IMR-90 (cell line): ENCODE measurements at regions not wholly inside any gene's neighbourhood (a gene's known extent, or its start where the extent isn't known, plus 50 kb on each side); places are given as distances from the start of the nearest gene placed in this dataset.

ENCODE experiments used
- ATAC-seq: fragments of 200-7000 bp; cut with Tn5 transposase; 2 replicates; pipeline ENCODE4 v1.9.1; 2020; ENCODE audit warnings: low read depth, mild to moderate bottlenecking, moderate library complexity
- BruUV-seq: library from RNA; stranded (reverse); fragments of 400-500 nt; replicated peaks from 2 replicates; lab custom pipeline; 2021; lab: Mats Ljungman, UMichigan
- CTCF ChIA-PET: fragments of 300-600 bp; formaldehyde crosslinking; extraction: SDS; loops from one replicate; lab custom pipeline; 2021; ENCODE audit warnings: antibody characterized with exemption; lab: Yijun Ruan, JAX
- POLR2A ChIA-PET: fragments of 300-600 bp; sonication (Branson Sonifier 250); formaldehyde crosslinking; loops from one replicate; lab custom pipeline; 2022; ENCODE audit warnings: antibody characterized with exemption; ENCODE audit not compliant: unreplicated experiment; lab: Charles Lee
- DNase-seq: peaks from one replicate; pipeline ENCODE4 v3.0.0; 2013
- H2AFZ ChIP-seq: replicated peaks from 2 replicates; pipeline ENCODE3; 2013; ENCODE audit warnings: low read length, mild to moderate bottlenecking; ENCODE audit not compliant: poor library complexity
- H2AK5ac ChIP-seq: 2 replicates; pipeline ENCODE4 v1.6.1; 2013; ENCODE audit warnings: low read depth, low read length, inconsistent platforms
- H2AK9ac ChIP-seq: replicated peaks from 2 replicates; pipeline ENCODE3; 2013; ENCODE audit warnings: mild to moderate bottlenecking, low read depth, low read length, moderate library complexity; ENCODE audit not compliant: poor library complexity
- H2BK120ac ChIP-seq: 2 replicates; pipeline ENCODE4 v1.6.1; 2013; ENCODE audit warnings: low read depth, low read length, inconsistent platforms
- H2BK15ac ChIP-seq: 3 replicates; pipeline ENCODE4 v1.6.1; 2013; ENCODE audit warnings: low read depth, low read length, inconsistent platforms
- H2BK20ac ChIP-seq: 2 replicates; pipeline ENCODE4 v1.6.1; 2013; ENCODE audit warnings: low read depth, mild to moderate bottlenecking, inconsistent platforms, low read length, moderate library complexity
- H2BK5ac ChIP-seq: 2 replicates; pipeline ENCODE4 v1.6.1; 2013; ENCODE audit warnings: mild to moderate bottlenecking, low read depth, low read length, inconsistent platforms; ENCODE audit not compliant: poor library complexity, severe bottlenecking
- H3K14ac ChIP-seq: replicated peaks from 2 replicates; pipeline ENCODE4 v1.6.1; 2013; ENCODE audit warnings: low read depth, low read length, inconsistent platforms
- H3K18ac ChIP-seq: 2 replicates; pipeline ENCODE4 v1.6.1; 2013; ENCODE audit warnings: low read depth, low read length, control low read depth
- H3K23ac ChIP-seq: 2 replicates; pipeline ENCODE4 v1.6.1; 2013; ENCODE audit warnings: low read depth, low read length, inconsistent platforms
- H3K27ac ChIP-seq: 2 replicates; pipeline ENCODE4 v1.5.1; 2013; ENCODE audit warnings: mild to moderate bottlenecking, control low read depth, low read length; ENCODE audit not compliant: insufficient read depth
- H3K27me3 ChIP-seq: 2 replicates; pipeline ENCODE4 v1.6.1; 2013; ENCODE audit warnings: low read length; ENCODE audit not compliant: control insufficient read depth, insufficient read depth
- H3K36me3 ChIP-seq: 2 replicates; pipeline ENCODE4 v1.6.1; 2013; ENCODE audit warnings: low read length, mixed read lengths; ENCODE audit not compliant: control insufficient read depth, insufficient read depth
- H3K4ac ChIP-seq: 2 replicates; pipeline ENCODE4 v1.6.1; 2013; ENCODE audit warnings: low read depth, low read length, inconsistent platforms
- H3K4me1 ChIP-seq: 2 replicates; pipeline ENCODE4 v1.6.1; 2013; ENCODE audit warnings: low read length, mixed read lengths; ENCODE audit not compliant: control insufficient read depth, insufficient read depth
- H3K4me2 ChIP-seq: 2 replicates; pipeline ENCODE4 v1.6.1; 2013; ENCODE audit warnings: low read depth, mild to moderate bottlenecking, control low read depth, low read length, moderate library complexity
- H3K4me3 ChIP-seq: 2 replicates; pipeline ENCODE4 v1.5.1; 2013; ENCODE audit warnings: low read depth, mild to moderate bottlenecking, control low read depth, low read length, moderate library complexity; ENCODE audit not compliant: insufficient read depth
- H3K56ac ChIP-seq: 2 replicates; pipeline ENCODE4 v1.6.1; 2013; ENCODE audit warnings: low read length, inconsistent platforms; ENCODE audit not compliant: insufficient read depth; ENCODE audit errors: extremely low read depth
- H3K79me1 ChIP-seq, 2 experiments: 2 replicates each; pipeline ENCODE4 v1.6.1; 2013; ENCODE audit warnings: low read length in 2 of 2, inconsistent platforms in 1 of 2, low read depth in 1 of 2
- H3K9ac ChIP-seq: 2 replicates; pipeline ENCODE4 v1.6.1; 2013; ENCODE audit warnings: low read depth, low read length, control low read depth
- H3K9me1 ChIP-seq: 2 replicates; pipeline ENCODE4 v1.6.1; 2013; ENCODE audit warnings: low read length, inconsistent platforms; ENCODE audit not compliant: insufficient read depth
- H3K9me3 ChIP-seq: 2 replicates; pipeline ENCODE4 v1.6.1; 2013; ENCODE audit warnings: low read length; ENCODE audit not compliant: control insufficient read depth, insufficient read depth
- H4K20me1 ChIP-seq: 2 replicates; pipeline ENCODE4 v1.6.1; 2013; ENCODE audit warnings: low read length, inconsistent platforms; ENCODE audit not compliant: insufficient read depth
- H4K5ac ChIP-seq: 2 replicates; pipeline ENCODE4 v1.6.1; 2013; ENCODE audit warnings: mild to moderate bottlenecking, low read depth, low read length, control low read depth
- H4K8ac ChIP-seq, 2 experiments: 2 replicates each; pipeline ENCODE4 v1.6.1; 2013; ENCODE audit warnings: low read depth in 2 of 2, low read length in 2 of 2, control low read depth in 1 of 2, inconsistent platforms in 1 of 2
- H4K91ac ChIP-seq: 2 replicates; pipeline ENCODE4 v1.6.1; 2013; ENCODE audit warnings: low read depth, low read length, inconsistent platforms; ENCODE audit not compliant: insufficient read depth
- BHLHE40 ChIP-seq: fragments of 150-350 bp; IDR thresholded peaks from 2 replicates; pipeline ENCODE4 v1.6.1; 2016; ENCODE audit warnings: mild to moderate bottlenecking, low read depth, low read length
- CEBPB ChIP-seq: IDR thresholded peaks from 2 replicates; pipeline ENCODE4 v1.6.1; 2012; ENCODE audit warnings: low read depth, low read length, improper control_type of control experiment
- CHD1 ChIP-seq: IDR thresholded peaks from 2 replicates; pipeline ENCODE4 v1.6.1; 2012; ENCODE audit warnings: low read depth, low read length, improper control_type of control experiment
- FOS ChIP-seq: fragments of 150-350 bp; IDR thresholded peaks from 2 replicates; pipeline ENCODE4 v1.6.1; 2016; ENCODE audit warnings: low read depth, low read length
- MAFK ChIP-seq: IDR thresholded peaks from 2 replicates; pipeline ENCODE4 v1.6.1; 2012; ENCODE audit warnings: low read depth, low read length, improper control_type of control experiment
- MAZ ChIP-seq: IDR thresholded peaks from 2 replicates; pipeline ENCODE4 v1.6.1; 2012; ENCODE audit warnings: low read depth, mild to moderate bottlenecking, low read length, improper control_type of control experiment, moderate library complexity, borderline replicate concordance
- MXI1 ChIP-seq: IDR thresholded peaks from 2 replicates; pipeline ENCODE4 v1.6.1; 2012; ENCODE audit warnings: low read depth, mild to moderate bottlenecking, low read length, moderate library complexity, borderline replicate concordance
- NFE2L2 ChIP-seq: fragments of 150-350 bp; IDR thresholded peaks from 2 replicates; pipeline ENCODE4 v1.6.1; 2016; ENCODE audit warnings: low read depth, mild to moderate bottlenecking, low read length
- POLR2A ChIP-seq: IDR thresholded peaks from 2 replicates; pipeline ENCODE4 v1.6.1; 2012; ENCODE audit warnings: mild to moderate bottlenecking, low read depth, low read length
- RAD21 ChIP-seq: IDR thresholded peaks from 2 replicates; pipeline ENCODE4 v1.6.1; 2012; ENCODE audit warnings: low read length, improper control_type of control experiment
- RCOR1 ChIP-seq: IDR thresholded peaks from 2 replicates; pipeline ENCODE4 v1.6.1; 2012; ENCODE audit warnings: mild to moderate bottlenecking, low read length, improper control_type of control experiment; ENCODE audit not compliant: insufficient replicate concordance
- RFX5 ChIP-seq: IDR thresholded peaks from 2 replicates; pipeline ENCODE4 v1.8.0; 2012; ENCODE audit warnings: low read depth, mild to moderate bottlenecking, low read length, moderate library complexity
- SMC3 ChIP-seq: fragments of 150-350 bp; IDR thresholded peaks from 2 replicates; pipeline ENCODE4 v1.6.1; 2016; ENCODE audit warnings: low read depth, mild to moderate bottlenecking, antibody characterized with exemption, low read length, moderate library complexity
- WGBS, 2 experiments: methylation state at CpG; one replicate each; pipeline versions ENCODE4 v1.1.5 to v1.1.7; 2013; ENCODE audit warnings: missing lambda C conversion rate in 2 of 2; ENCODE audit not compliant: insufficient read length in 1 of 2; ENCODE audit errors: extremely low coverage in 2 of 2; 5-methylcytosine and 5-hydroxymethylcytosine counted together
- dilution Hi-C: fragments of 300-500 bp; cut with HindIII; formaldehyde crosslinking; loops from one replicate; pipeline ENCODE4 v1.14.3; 2018; ENCODE audit warnings: low sequenced_read_pairs; ENCODE audit not compliant: unreplicated experiment
- in situ Hi-C: fragments of 300-500 bp; cut with MboI; formaldehyde crosslinking; loops from 3 replicates; pipeline ENCODE4 v1.14.3; 2019; ENCODE audit warnings: low sequenced_read_pairs, inconsistent platforms, mixed read lengths
- intact Hi-C: fragments of 100-400 bp; cut with micrococcal nuclease; formaldehyde crosslinking; loops from 2 replicates; pipeline ENCODE4 v1.10.0; 2022
- TF ChIP-seq, protein P1 (sequence below): fragments of 150-350 bp; IDR thresholded peaks from 2 replicates; pipeline ENCODE4 v1.6.1; 2016; ENCODE audit warnings: low read depth, mild to moderate bottlenecking, low read length, moderate library complexity, borderline replicate concordance
- TF ChIP-seq, protein P2 (sequence below): fragments of 150-350 bp; IDR thresholded peaks from 2 replicates; pipeline ENCODE4 v1.6.1; 2017; ENCODE audit warnings: mild to moderate bottlenecking, antibody characterized with exemption, low read length, low read depth
- TF ChIP-seq, protein P3 (sequence below): conservative IDR thresholded peaks from 2 replicates; pipeline ENCODE4 v1.5.1; 2012; ENCODE audit warnings: mild to moderate bottlenecking, low read depth, low read length, improper control_type of control experiment

DNA sequence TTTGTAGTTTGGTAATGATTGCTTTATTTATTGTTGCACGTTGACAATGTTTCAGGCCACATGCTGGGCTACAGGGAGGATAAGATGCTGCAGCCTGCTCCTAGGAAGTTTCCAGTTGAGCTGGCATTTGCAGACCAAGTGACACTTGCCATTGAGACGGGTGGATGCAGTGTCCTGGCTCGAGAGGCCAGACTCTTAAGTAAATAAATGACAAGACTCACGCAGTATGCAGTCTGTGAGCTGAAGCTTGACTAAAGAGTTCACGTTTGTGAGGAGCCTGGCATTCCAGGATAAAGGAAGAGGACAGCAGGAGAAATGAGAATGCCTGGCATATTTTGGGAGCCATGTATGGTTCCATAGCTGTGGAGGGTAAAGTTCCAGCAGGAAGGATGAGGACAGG lies 105.8 kb downstream of the BAMBI start:
- no peak overlapping the region for H4K91ac ChIP-seq
- peaks cover 19% of the 10 kb centered on the region for H3K27me3 ChIP-seq
- H3K27ac ChIP-seq: no peak overlapping the region
- no peaks in the 10 kb centered on the region for H4K20me1 ChIP-seq
- H3K18ac ChIP-seq: no peak overlapping the region
- CTCF ChIA-PET: no interaction called here
- H2BK20ac ChIP-seq: no peak overlapping the region
- dilution Hi-C loops (no loop called here), intact Hi-C loops (no loop called here), in situ Hi-C loops (loop anchor here (25.0 kb wide), 1 partner anchor 96 kb away; the partner anchor contains the start of gene BAMBI)
- no peak overlapping the region for H2BK15ac ChIP-seq
- H3K9me3 ChIP-seq: no peaks in the 10 kb centered on the region
- no peak overlapping the region for H3K4me3 ChIP-seq
- no peak overlapping the region for H2AK5ac ChIP-seq
- H3K14ac ChIP-seq: no peak overlapping the region
- no peak overlapping the region for H2AK9ac ChIP-seq
- WGBS, 2 experiments: 51% methylated on average over 3 of the region's 5 CpGs; no CpG with 5 or more reads in 1 of the 2 experiments
- no peak overlapping the region for H2BK120ac ChIP-seq
- BruUV-seq: no TSS peak
- 0 out of 2 replicates have a peak, but pooled peaks cover 1% of the 10 kb centered on the region for H3K4me1 ChIP-seq
- H3K9ac ChIP-seq: no peak overlapping the region
- H3K4me2 ChIP-seq: no peak overlapping the region
- H3K36me3 ChIP-seq: no peaks in the 10 kb centered on the region
- H3K23ac ChIP-seq: no peak overlapping the region
- H4K5ac ChIP-seq: no peak overlapping the region
- H3K56ac ChIP-seq: no peak overlapping the region
- TF ChIP-seq, protein P1, sequence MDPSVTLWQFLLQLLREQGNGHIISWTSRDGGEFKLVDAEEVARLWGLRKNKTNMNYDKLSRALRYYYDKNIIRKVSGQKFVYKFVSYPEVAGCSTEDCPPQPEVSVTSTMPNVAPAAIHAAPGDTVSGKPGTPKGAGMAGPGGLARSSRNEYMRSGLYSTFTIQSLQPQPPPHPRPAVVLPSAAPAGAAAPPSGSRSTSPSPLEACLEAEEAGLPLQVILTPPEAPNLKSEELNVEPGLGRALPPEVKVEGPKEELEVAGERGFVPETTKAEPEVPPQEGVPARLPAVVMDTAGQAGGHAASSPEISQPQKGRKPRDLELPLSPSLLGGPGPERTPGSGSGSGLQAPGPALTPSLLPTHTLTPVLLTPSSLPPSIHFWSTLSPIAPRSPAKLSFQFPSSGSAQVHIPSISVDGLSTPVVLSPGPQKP: no peak
- TF ChIP-seq, protein P2, sequence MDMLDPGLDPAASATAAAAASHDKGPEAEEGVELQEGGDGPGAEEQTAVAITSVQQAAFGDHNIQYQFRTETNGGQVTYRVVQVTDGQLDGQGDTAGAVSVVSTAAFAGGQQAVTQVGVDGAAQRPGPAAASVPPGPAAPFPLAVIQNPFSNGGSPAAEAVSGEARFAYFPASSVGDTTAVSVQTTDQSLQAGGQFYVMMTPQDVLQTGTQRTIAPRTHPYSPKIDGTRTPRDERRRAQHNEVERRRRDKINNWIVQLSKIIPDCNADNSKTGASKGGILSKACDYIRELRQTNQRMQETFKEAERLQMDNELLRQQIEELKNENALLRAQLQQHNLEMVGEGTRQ: no peak
- TF ChIP-seq RCOR1 (no peak), RFX5 (no peak), MXI1 (no peak), FOS (no peak), CHD1 (no peak), MAFK (no peak), MAZ (no peak), SMC3 (no peak), BHLHE40 (no peak), NFE2L2 (no peak), POLR2A (no peak), CEBPB (no peak), RAD21 (no peak)
- TF ChIP-seq, protein P3, sequence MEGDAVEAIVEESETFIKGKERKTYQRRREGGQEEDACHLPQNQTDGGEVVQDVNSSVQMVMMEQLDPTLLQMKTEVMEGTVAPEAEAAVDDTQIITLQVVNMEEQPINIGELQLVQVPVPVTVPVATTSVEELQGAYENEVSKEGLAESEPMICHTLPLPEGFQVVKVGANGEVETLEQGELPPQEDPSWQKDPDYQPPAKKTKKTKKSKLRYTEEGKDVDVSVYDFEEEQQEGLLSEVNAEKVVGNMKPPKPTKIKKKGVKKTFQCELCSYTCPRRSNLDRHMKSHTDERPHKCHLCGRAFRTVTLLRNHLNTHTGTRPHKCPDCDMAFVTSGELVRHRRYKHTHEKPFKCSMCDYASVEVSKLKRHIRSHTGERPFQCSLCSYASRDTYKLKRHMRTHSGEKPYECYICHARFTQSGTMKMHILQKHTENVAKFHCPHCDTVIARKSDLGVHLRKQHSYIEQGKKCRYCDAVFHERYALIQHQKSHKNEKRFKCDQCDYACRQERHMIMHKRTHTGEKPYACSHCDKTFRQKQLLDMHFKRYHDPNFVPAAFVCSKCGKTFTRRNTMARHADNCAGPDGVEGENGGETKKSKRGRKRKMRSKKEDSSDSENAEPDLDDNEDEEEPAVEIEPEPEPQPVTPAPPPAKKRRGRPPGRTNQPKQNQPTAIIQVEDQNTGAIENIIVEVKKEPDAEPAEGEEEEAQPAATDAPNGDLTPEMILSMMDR: no peak
- H2AFZ ChIP-seq: peak overlapping the region; percentile 62
- POLR2A ChIA-PET: no interaction called here
- H4K8ac ChIP-seq: no peak overlapping the region
- no peak for ATAC-seq
- H2BK5ac ChIP-seq: no peak overlapping the region
- no peak for DNase-seq
- H3K4ac ChIP-seq: no peak overlapping the region
- 0 out of 2 replicates have a peak, but pooled peaks cover 2% of the 10 kb centered on the region for H3K9me1 ChIP-seq
- no peaks in the 10 kb centered on the region for H3K79me1 ChIP-seq
